ENCODE measurements at regions not wholly inside any gene's neighbourhood (a gene's known extent, or its start where the extent isn't known, plus 50 kb on each side); places are given as distances from the start of the nearest gene placed in this dataset.

- TF ChIP-seq, protein P1, sequence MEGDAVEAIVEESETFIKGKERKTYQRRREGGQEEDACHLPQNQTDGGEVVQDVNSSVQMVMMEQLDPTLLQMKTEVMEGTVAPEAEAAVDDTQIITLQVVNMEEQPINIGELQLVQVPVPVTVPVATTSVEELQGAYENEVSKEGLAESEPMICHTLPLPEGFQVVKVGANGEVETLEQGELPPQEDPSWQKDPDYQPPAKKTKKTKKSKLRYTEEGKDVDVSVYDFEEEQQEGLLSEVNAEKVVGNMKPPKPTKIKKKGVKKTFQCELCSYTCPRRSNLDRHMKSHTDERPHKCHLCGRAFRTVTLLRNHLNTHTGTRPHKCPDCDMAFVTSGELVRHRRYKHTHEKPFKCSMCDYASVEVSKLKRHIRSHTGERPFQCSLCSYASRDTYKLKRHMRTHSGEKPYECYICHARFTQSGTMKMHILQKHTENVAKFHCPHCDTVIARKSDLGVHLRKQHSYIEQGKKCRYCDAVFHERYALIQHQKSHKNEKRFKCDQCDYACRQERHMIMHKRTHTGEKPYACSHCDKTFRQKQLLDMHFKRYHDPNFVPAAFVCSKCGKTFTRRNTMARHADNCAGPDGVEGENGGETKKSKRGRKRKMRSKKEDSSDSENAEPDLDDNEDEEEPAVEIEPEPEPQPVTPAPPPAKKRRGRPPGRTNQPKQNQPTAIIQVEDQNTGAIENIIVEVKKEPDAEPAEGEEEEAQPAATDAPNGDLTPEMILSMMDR (IDR thresholded peaks at IDR 0.05 in 8 of 11, conservative IDR thresholded peaks at IDR 0.05 in 3 of 11): no peak
- TF ChIP-seq POLR2AphosphoS5 (IDR thresholded peaks at IDR 0.05): no peak
Measured at GRCh38 chr10:2425320-2425719, 642.0 kb upstream of the PFKP start.

All from spleen (tissue), 7 donors.